K562 (cell line): ENCODE measurements at regions not wholly inside any gene's neighbourhood (a gene's known extent, or its start where the extent isn't known, plus 50 kb on each side); places are given as distances from the start of the nearest gene placed in this dataset.

Source experiments
- ETS2 ChIP-seq: IDR thresholded peaks from 2 replicates; pipeline ENCODE4 v1.6.1; 2016; ENCODE audit warnings: borderline replicate concordance, missing genetic modification characterization, mild to moderate bottlenecking, moderate library complexity, missing compliant biosample characterization; ENCODE audit not compliant: poor library complexity, severe bottlenecking
- KLF10 ChIP-seq: fragments of 250-450 bp; sonication (Bioruptor Pico); IDR thresholded peaks from 2 replicates; pipeline ENCODE4 v1.6.1; 2021; ENCODE audit warnings: matching md5 sums
- LCOR ChIP-seq: sonication (generic); formaldehyde crosslinking; IDR thresholded peaks from 2 replicates; pipeline ENCODE4 v1.8.0; 2022; ENCODE audit warnings: mild to moderate bottlenecking, missing genetic modification reagents
- MCM7 ChIP-seq, 2 experiments: fragments of 450-650 bp; IDR thresholded peaks; 2 replicates each; pipeline ENCODE4 v1.6.1; 2016 to 2018
- NFXL1 ChIP-seq: fragments of 450-650 bp; formaldehyde crosslinking; IDR thresholded peaks from 2 replicates; pipeline ENCODE4 v1.4.0; 2021; ENCODE audit warnings: mild to moderate bottlenecking
- NR3C1 ChIP-seq: sonication (generic); formaldehyde crosslinking; IDR thresholded peaks from 2 replicates; pipeline ENCODE4 v1.8.1; 2022; ENCODE audit warnings: missing genetic modification reagents
- RFX5 ChIP-seq: IDR thresholded peaks from 2 replicates; pipeline ENCODE4 v1.6.1; 2011; ENCODE audit warnings: low read depth, mild to moderate bottlenecking, improper control_type of control experiment, low read length
- TFAM ChIP-seq: fragments of 250-450 bp; sonication (Bioruptor Pico); conservative IDR thresholded peaks from 2 replicates; pipeline ENCODE4 v1.5.0; 2021; ENCODE audit warnings: mild to moderate bottlenecking, moderate library complexity
- ZNF133 ChIP-seq: fragments of 250-450 bp; sonication (Bioruptor Pico); IDR thresholded peaks from 2 replicates; pipeline ENCODE4 v1.4.0; 2020; ENCODE audit warnings: mild to moderate bottlenecking
- ZNF830 ChIP-seq: fragments of 250-450 bp; sonication (Bioruptor Pico); IDR thresholded peaks from 2 replicates; pipeline ENCODE4 v1.5.0; 2021; ENCODE audit warnings: mild to moderate bottlenecking
- TF ChIP-seq, protein P1 (sequence below): sonication (generic); formaldehyde crosslinking; IDR thresholded peaks from 2 replicates; pipeline ENCODE4 v1.4.0; 2020; ENCODE audit warnings: mild to moderate bottlenecking, missing genetic modification reagents
- TF ChIP-seq, protein P2 (sequence below), 3 experiments: IDR thresholded peaks in 2 of 3; conservative IDR thresholded peaks in 1 of 3; 2 replicates each; pipeline ENCODE4 v1.5.1; 2011 to 2012; ENCODE audit warnings: low read length in 3 of 3, mild to moderate bottlenecking in 3 of 3, control low read depth in 2 of 3, improper control_type of control experiment in 1 of 3, inconsistent platforms in 1 of 3, low read depth in 1 of 3, mixed read lengths in 1 of 3, moderate library complexity in 1 of 3; ENCODE audit not compliant: insufficient read depth in 2 of 3
- TF ChIP-seq, protein P3 (sequence below): sonication (generic); formaldehyde crosslinking; IDR thresholded peaks from 2 replicates; pipeline ENCODE4 v1.8.0; 2023; ENCODE audit warnings: mild to moderate bottlenecking, missing genetic modification reagents

DNA sequence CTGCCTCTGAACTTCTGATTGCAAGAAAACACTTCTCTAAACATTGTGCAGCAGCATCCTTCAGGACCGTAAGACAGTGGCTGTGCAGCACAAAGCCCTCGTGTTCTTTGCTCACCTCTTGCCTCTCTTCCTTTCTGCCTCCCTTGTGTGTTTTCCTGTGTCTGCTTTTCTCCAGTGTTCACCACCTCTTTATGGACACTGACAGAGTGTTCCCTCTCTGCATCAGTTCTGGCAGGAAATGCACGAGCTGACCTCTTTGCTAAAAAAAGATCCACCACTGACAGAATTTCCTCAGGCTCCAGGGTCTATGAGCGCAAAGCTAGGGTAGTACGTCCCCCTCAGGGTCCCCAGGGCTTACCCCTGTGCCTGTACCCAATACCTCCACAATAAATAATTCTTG is 74.3 kb downstream of the C5orf15 start:
- TF ChIP-seq, protein P1, sequence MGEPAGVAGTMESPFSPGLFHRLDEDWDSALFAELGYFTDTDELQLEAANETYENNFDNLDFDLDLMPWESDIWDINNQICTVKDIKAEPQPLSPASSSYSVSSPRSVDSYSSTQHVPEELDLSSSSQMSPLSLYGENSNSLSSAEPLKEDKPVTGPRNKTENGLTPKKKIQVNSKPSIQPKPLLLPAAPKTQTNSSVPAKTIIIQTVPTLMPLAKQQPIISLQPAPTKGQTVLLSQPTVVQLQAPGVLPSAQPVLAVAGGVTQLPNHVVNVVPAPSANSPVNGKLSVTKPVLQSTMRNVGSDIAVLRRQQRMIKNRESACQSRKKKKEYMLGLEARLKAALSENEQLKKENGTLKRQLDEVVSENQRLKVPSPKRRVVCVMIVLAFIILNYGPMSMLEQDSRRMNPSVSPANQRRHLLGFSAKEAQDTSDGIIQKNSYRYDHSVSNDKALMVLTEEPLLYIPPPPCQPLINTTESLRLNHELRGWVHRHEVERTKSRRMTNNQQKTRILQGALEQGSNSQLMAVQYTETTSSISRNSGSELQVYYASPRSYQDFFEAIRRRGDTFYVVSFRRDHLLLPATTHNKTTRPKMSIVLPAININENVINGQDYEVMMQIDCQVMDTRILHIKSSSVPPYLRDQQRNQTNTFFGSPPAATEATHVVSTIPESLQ (CRISPR knock-in tag), result no peak
- TF ChIP-seq ZNF133 (CRISPR knock-in tag) (no peak), NR3C1 (CRISPR knock-in tag) (no peak), LCOR (no peak), NFXL1 (CRISPR knock-in tag) (no peak), RFX5 (no peak), MCM7 (IDR thresholded peaks at IDR 0.05) (no peak), KLF10 (CRISPR knock-in tag) (no peak), ZNF830 (CRISPR knock-in tag) (no peak), TFAM (CRISPR knock-in tag) (no peak), ETS2 (no peak)
- TF ChIP-seq, protein P2, sequence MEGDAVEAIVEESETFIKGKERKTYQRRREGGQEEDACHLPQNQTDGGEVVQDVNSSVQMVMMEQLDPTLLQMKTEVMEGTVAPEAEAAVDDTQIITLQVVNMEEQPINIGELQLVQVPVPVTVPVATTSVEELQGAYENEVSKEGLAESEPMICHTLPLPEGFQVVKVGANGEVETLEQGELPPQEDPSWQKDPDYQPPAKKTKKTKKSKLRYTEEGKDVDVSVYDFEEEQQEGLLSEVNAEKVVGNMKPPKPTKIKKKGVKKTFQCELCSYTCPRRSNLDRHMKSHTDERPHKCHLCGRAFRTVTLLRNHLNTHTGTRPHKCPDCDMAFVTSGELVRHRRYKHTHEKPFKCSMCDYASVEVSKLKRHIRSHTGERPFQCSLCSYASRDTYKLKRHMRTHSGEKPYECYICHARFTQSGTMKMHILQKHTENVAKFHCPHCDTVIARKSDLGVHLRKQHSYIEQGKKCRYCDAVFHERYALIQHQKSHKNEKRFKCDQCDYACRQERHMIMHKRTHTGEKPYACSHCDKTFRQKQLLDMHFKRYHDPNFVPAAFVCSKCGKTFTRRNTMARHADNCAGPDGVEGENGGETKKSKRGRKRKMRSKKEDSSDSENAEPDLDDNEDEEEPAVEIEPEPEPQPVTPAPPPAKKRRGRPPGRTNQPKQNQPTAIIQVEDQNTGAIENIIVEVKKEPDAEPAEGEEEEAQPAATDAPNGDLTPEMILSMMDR (IDR thresholded peaks at IDR 0.05 in 2 of 3, conservative IDR thresholded peaks at IDR 0.05 in 1 of 3; ENCODE audit: insufficient read depth in 2 of 3, low read depth in 1 of 3, low read length in 3 of 3), result no peak
- TF ChIP-seq, protein P3, sequence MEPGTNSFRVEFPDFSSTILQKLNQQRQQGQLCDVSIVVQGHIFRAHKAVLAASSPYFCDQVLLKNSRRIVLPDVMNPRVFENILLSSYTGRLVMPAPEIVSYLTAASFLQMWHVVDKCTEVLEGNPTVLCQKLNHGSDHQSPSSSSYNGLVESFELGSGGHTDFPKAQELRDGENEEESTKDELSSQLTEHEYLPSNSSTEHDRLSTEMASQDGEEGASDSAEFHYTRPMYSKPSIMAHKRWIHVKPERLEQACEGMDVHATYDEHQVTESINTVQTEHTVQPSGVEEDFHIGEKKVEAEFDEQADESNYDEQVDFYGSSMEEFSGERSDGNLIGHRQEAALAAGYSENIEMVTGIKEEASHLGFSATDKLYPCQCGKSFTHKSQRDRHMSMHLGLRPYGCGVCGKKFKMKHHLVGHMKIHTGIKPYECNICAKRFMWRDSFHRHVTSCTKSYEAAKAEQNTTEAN (CRISPR knock-in tag), result no peak
